Brain microvascular endothelial cell (primary cell): ENCODE measurements at regions not wholly inside any gene's neighbourhood (a gene's known extent, or its start where the extent isn't known, plus 50 kb on each side); places are given as distances from the start of the nearest gene placed in this dataset.
A peak's percentile ranks its signal among the peaks of the same experiment; 100 is the strongest.
"Not testable (repeated sequence)": the region's sequence is repeated elsewhere in the genome, so short reads cannot be mapped to it uniquely, and the experiment has no call there.

Experiments
- DNase-seq: peaks from one replicate; pipeline ENCODE4 v3.0.0-alpha.2; 2020
- H3K27ac ChIP-seq: fragments of 250-450 bp; sonication (Bioruptor Pico); 2 replicates; pipeline ENCODE4 v1.5.1; 2020; ENCODE audit warnings: mild to moderate bottlenecking, moderate library complexity
- H3K27me3 ChIP-seq: fragments of 250-450 bp; sonication (Bioruptor Pico); replicated peaks from 2 replicates; pipeline ENCODE4 v1.5.1; 2020; ENCODE audit warnings: mild to moderate bottlenecking
- H3K36me3 ChIP-seq: fragments of 250-450 bp; sonication (Bioruptor Pico); replicated peaks from 2 replicates; pipeline ENCODE4 v1.5.1; 2020; ENCODE audit warnings: mild to moderate bottlenecking
- H3K4me3 ChIP-seq: 2 replicates; pipeline ENCODE4 v1.5.1; 2011; ENCODE audit warnings: low read depth, mild to moderate bottlenecking, control low read depth, low read length, moderate library complexity
- in situ Hi-C: cut with HindIII; loops from 2 replicates; pipeline ENCODE4 v1.10.0; 2017; ENCODE audit warnings: low sequenced_read_pairs, low pct_ligation_motif_present
- TF ChIP-seq, protein P1 (sequence below): IDR thresholded peaks from 2 replicates; pipeline ENCODE4 v1.5.1; 2011; ENCODE audit warnings: low read depth, mild to moderate bottlenecking, moderate library complexity, low read length, control low read depth, inconsistent platforms; ENCODE audit errors: missing control alignments

DNA sequence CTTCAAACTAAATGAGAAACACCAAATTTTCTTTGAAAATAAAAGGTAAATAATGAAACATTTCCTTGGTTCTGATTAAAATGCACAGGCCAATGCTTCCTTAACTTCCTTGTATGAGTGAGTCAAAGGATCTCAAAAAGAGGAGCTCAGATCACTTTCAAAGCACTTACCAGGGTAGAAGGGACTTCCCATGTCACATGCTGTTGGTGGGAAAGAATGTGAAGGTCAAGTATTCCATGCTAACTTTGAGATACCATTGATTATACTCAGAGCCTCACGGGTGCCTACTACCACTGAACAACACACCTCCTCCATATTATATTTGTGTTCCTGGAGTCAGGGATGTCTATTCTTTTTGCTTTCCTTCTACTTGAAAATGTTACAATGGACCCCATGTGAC is 233.5 kb upstream of the KIAA1217 start:
- Histone ChIP-seq H3K27ac (no peak overlapping the region), H3K36me3 (no peaks in the 10 kb centered on the region), H3K4me3 (no peak overlapping the region), H3K27me3 (no peaks in the 10 kb centered on the region)
- in situ Hi-C loops, result no loop called here
- no peak for DNase-seq
- TF ChIP-seq, protein P1, sequence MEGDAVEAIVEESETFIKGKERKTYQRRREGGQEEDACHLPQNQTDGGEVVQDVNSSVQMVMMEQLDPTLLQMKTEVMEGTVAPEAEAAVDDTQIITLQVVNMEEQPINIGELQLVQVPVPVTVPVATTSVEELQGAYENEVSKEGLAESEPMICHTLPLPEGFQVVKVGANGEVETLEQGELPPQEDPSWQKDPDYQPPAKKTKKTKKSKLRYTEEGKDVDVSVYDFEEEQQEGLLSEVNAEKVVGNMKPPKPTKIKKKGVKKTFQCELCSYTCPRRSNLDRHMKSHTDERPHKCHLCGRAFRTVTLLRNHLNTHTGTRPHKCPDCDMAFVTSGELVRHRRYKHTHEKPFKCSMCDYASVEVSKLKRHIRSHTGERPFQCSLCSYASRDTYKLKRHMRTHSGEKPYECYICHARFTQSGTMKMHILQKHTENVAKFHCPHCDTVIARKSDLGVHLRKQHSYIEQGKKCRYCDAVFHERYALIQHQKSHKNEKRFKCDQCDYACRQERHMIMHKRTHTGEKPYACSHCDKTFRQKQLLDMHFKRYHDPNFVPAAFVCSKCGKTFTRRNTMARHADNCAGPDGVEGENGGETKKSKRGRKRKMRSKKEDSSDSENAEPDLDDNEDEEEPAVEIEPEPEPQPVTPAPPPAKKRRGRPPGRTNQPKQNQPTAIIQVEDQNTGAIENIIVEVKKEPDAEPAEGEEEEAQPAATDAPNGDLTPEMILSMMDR, result no peak

- no peaks in the 10 kb centered on the region for H3K36me3 ChIP-seq
- no peak overlapping the region for H3K27ac ChIP-seq
- no peaks in the 10 kb centered on the region for H3K27me3 ChIP-seq
- in situ Hi-C loops, result no loop called here
- H3K4me3 ChIP-seq, result no peak overlapping the region
- no peak for DNase-seq
- TF ChIP-seq, protein P1, result no peak
These were observed 232.7 kb upstream of the KIAA1217 start for GRCh38 chr10:23976275-23976674.

GRCh38 chr10:23978317-23978716 is 230.6 kb upstream of the KIAA1217 start:
- in situ Hi-C loops, result no loop called here

GRCh38 chr10:23980094-23980493 is 228.8 kb upstream of the KIAA1217 start:
- H3K27ac ChIP-seq, result no peak overlapping the region
- H3K27me3 ChIP-seq, result no peaks in the 10 kb centered on the region
- TF ChIP-seq, protein P1, result no peak
- H3K4me3 ChIP-seq, result no peak overlapping the region
- no peaks in the 10 kb centered on the region for H3K36me3 ChIP-seq
- no peak for DNase-seq
- in situ Hi-C loops, result no loop called here

More at GRCh38 chr10:23978317-23978716, 230.6 kb upstream of the KIAA1217 start:
- no peak for DNase-seq
- H3K4me3 ChIP-seq, result no peak overlapping the region
- H3K36me3 ChIP-seq, result no peaks in the 10 kb centered on the region
- no peak overlapping the region for H3K27ac ChIP-seq
- H3K27me3 ChIP-seq, result no peaks in the 10 kb centered on the region
- TF ChIP-seq, protein P1, result no peak

DNA sequence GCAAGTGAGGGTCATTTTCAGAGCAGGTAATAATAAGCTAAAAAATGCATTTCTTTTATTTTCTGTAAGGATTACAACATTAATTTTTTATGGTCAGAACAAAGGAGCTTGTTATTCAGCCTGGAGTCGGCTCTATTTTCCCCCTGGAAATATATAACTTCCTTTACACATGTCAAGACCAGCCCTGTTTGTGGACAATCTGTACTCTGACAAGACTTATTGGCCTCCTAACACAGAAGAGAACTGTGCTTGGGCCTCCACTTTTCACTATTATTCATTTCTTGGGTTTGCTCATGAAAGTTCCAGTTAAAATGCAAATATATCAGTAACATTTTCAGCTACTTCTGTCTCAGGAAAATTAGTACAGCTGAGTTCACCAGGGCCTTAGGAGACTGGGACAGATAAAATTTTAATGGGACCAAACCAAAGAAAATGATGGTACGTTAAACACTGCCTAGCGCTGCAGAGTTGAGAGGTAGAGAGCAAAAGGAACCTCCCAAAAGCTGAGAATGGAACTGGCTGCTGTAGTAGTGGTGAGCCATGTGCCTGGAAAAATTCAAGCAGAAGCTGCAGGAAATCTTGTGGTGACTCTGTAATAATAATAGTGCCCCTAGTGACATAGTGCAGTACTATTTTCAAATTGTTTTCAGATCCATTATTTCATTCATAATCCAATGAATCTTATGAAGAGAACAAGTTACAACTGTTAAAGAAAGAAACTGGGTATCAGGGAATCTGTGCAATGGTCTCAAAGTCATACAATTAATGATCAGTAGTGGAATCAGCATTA is 227.2 kb upstream of the KIAA1217 start:
- in situ Hi-C loops, result no loop called here
- Histone ChIP-seq H3K4me3 (no peak overlapping the region), H3K36me3 (no peaks in the 10 kb centered on the region), H3K27me3 (no peaks in the 10 kb centered on the region), H3K27ac (no peak overlapping the region)
- TF ChIP-seq, protein P1, result peak; percentile 10
- no peak for DNase-seq

GRCh38 chr10:23984405-23984804 is 224.5 kb upstream of the KIAA1217 start:
- H3K4me3 ChIP-seq, H3K36me3 ChIP-seq, in situ Hi-C loops, H3K27me3 ChIP-seq, H3K27ac ChIP-seq, DNase-seq: not testable (repeated sequence)
